Skin of body (tissue), 1 donor: ENCODE measurements at regions not wholly inside any gene's neighbourhood (a gene's known extent, or its start where the extent isn't known, plus 50 kb on each side); places are given as distances from the start of the nearest gene placed in this dataset.

Experiments used
- DNase-seq: peaks from one replicate; lab custom pipeline; 2025; lab: John Stamatoyannopoulos, UW

- no peak for DNase-seq
These were observed 203.5 kb downstream of the PPP1R3A start for GRCh38 chr7:113715262-113715661.

- DNase-seq = peak; percentile 33
These were observed 208.3 kb downstream of the PPP1R3A start for GRCh38 chr7:113710310-113711096.

- no peak for DNase-seq
These were observed 213.4 kb downstream of the PPP1R3A start for GRCh38 chr7:113705439-113705838.

- peak; percentile 28 for DNase-seq
These were observed 220.1 kb downstream of the PPP1R3A start for GRCh38 chr7:113698556-113699220.

GRCh38 chr7:113694149-113694548 lies 224.7 kb downstream of the PPP1R3A start:
- DNase-seq = no peak

GRCh38 chr7:113684165-113684564 lies 234.6 kb downstream of the PPP1R3A start:
- no peak for DNase-seq

GRCh38 chr7:113677811-113678210 lies 241.0 kb downstream of the PPP1R3A start:
- no peak for DNase-seq

- no peak for DNase-seq
These were observed 253.9 kb downstream of the PPP1R3A start for GRCh38 chr7:113664867-113665266.

GRCh38 chr7:113659416-113659815 lies 259.4 kb downstream of the PPP1R3A start:
- no peak for DNase-seq

- DNase-seq = no peak
These were observed 261.2 kb downstream of the PPP1R3A start for GRCh38 chr7:113657603-113658002.

- no peak for DNase-seq
These were observed 266.3 kb downstream of the PPP1R3A start for GRCh38 chr7:113652501-113652900.

- DNase-seq = no peak
These were observed 269.3 kb downstream of the PPP1R3A start for GRCh38 chr7:113649556-113649955.

- DNase-seq = no peak
These were observed 279.6 kb downstream of the PPP1R3A start for GRCh38 chr7:113639221-113639620.

GRCh38 chr7:113636727-113637421 lies 281.9 kb downstream of the PPP1R3A start:
- DNase-seq = no peak

- DNase-seq = no peak
These were observed 283.3 kb downstream of the PPP1R3A start for GRCh38 chr7:113635492-113635891.

- DNase-seq = no peak
These were observed 285.7 kb downstream of the PPP1R3A start for GRCh38 chr7:113633073-113633472.

GRCh38 chr7:113628948-113629847 lies 289.6 kb downstream of the PPP1R3A start:
- DNase-seq = no peak

GRCh38 chr7:113625494-113626102 lies 293.2 kb downstream of the PPP1R3A start:
- DNase-seq = no peak

- DNase-seq = no peak
These were observed 296.0 kb downstream of the PPP1R3A start for GRCh38 chr7:113622796-113623195.

GRCh38 chr7:113610572-113610971 lies 308.2 kb downstream of the PPP1R3A start:
- DNase-seq = no peak

GRCh38 chr7:113608782-113609181 lies 310.0 kb downstream of the PPP1R3A start:
- DNase-seq = no peak
